ACHN (cell line): ENCODE measurements at regions not wholly inside any gene's neighbourhood (a gene's known extent, or its start where the extent isn't known, plus 50 kb on each side); places are given as distances from the start of the nearest gene placed in this dataset.
A peak's percentile ranks its signal among the peaks of the same experiment; 100 is the strongest.
"Not testable (repeated sequence)": the region's sequence is repeated elsewhere in the genome, so short reads cannot be mapped to it uniquely, and the experiment has no call there.

ENCODE experiments used
- DNase-seq: peaks from one replicate; pipeline ENCODE4 v3.0.0-alpha.2; 2015
- in situ Hi-C: cut with HindIII; loops from 2 replicates; pipeline ENCODE4 v1.10.0; 2017; ENCODE audit warnings: low sequenced_read_pairs, low pct_ligation_motif_present, low pct_unique_long_range_greater_than_20kb

GRCh38 chr16:50457423-50457822, 88.6 kb upstream of the BRD7 start:
- no peak for DNase-seq
- in situ Hi-C loops: no loop called here

GRCh38 chr16:50455288-50455845, 86.6 kb upstream of the BRD7 start:
- in situ Hi-C loops: no loop called here
- no peak for DNase-seq

- no peak for DNase-seq
- in situ Hi-C loops: no loop called here
Measured at GRCh38 chr16:50453446-50453845, 84.7 kb upstream of the BRD7 start.

GRCh38 chr16:50451951-50452508, 83.2 kb upstream of the BRD7 start:
- no peak for DNase-seq
- in situ Hi-C loops: no loop called here

- in situ Hi-C loops: no loop called here
- no peak for DNase-seq
Measured at GRCh38 chr16:50450957-50451356, 82.2 kb upstream of the BRD7 start.

GRCh38 chr16:50449800-50450199, 81.0 kb upstream of the BRD7 start:
- in situ Hi-C loops: no loop called here
- DNase-seq: no peak

- DNase-seq: no peak
- in situ Hi-C loops: no loop called here
Measured at GRCh38 chr16:50448981-50449380, 80.2 kb upstream of the BRD7 start.

GRCh38 chr16:50448522-50448921, 79.7 kb upstream of the BRD7 start:
- in situ Hi-C loops: no loop called here
- DNase-seq: peak; percentile 28

- in situ Hi-C loops: not testable (repeated sequence)
Measured at GRCh38 chr16:50447386-50447785, 78.6 kb upstream of the BRD7 start.

GRCh38 chr16:50446861-50447260, 78.1 kb upstream of the BRD7 start:
- in situ Hi-C loops: no loop called here

More at GRCh38 chr16:50447386-50447785, 78.6 kb upstream of the BRD7 start:
- not testable (repeated sequence) for DNase-seq

GRCh38 chr16:50445621-50446555, 77.1 kb upstream of the BRD7 start:
- DNase-seq: no peak
- in situ Hi-C loops: no loop called here

More at GRCh38 chr16:50446861-50447260, 78.1 kb upstream of the BRD7 start:
- no peak for DNase-seq

- DNase-seq: no peak
- in situ Hi-C loops: no loop called here
Measured at GRCh38 chr16:50444526-50444925, 75.7 kb upstream of the BRD7 start.

GRCh38 chr16:50442221-50442620, 73.4 kb upstream of the BRD7 start:
- in situ Hi-C loops: no loop called here

GRCh38 chr16:50441486-50442157, 72.8 kb upstream of the BRD7 start:
- DNase-seq: no peak
- in situ Hi-C loops: no loop called here

More at GRCh38 chr16:50442221-50442620, 73.4 kb upstream of the BRD7 start:
- no peak for DNase-seq

GRCh38 chr16:50440991-50441390, 72.2 kb upstream of the BRD7 start:
- in situ Hi-C loops: no loop called here

GRCh38 chr16:50440531-50440930, 71.7 kb upstream of the BRD7 start:
- in situ Hi-C loops: no loop called here

More at GRCh38 chr16:50440991-50441390, 72.2 kb upstream of the BRD7 start:
- DNase-seq: no peak

GRCh38 chr16:50437769-50438437, 69.1 kb upstream of the BRD7 start:
- in situ Hi-C loops: no loop called here
- no peak for DNase-seq

More at GRCh38 chr16:50440531-50440930, 71.7 kb upstream of the BRD7 start:
- DNase-seq: no peak

- in situ Hi-C loops: no loop called here
- DNase-seq: no peak
Measured at GRCh38 chr16:50436271-50436670, 67.5 kb upstream of the BRD7 start.
